HCT116 (cell line): ENCODE measurements at regions not wholly inside any gene's neighbourhood (a gene's known extent, or its start where the extent isn't known, plus 50 kb on each side); places are given as distances from the start of the nearest gene placed in this dataset.

ENCODE experiments used
- ATAC-seq: fragments of 200-7000 bp; cut with Tn5 transposase; 2 replicates; pipeline ENCODE4 v1.9.1; 2020; ENCODE audit warnings: mild to moderate bottlenecking, moderate library complexity
- BruUV-seq: library from RNA; stranded (reverse); fragments of 400-500 nt; replicated peaks from 2 replicates; lab custom pipeline; 2021; lab: Mats Ljungman, UMichigan
- CTCF ChIA-PET: fragments of 300-600 bp; sonication (Branson Sonifier 250); formaldehyde crosslinking; loops from one replicate; lab custom pipeline; 2021; ENCODE audit warnings: antibody characterized with exemption; lab: Charles Lee
- POLR2A ChIA-PET: fragments of 300-600, 350-600 bp; sonication (Branson Sonifier 250); formaldehyde crosslinking; loops from one replicate; lab custom pipeline; 2021; ENCODE audit warnings: antibody characterized with exemption; lab: Charles Lee
- RAD21 ChIA-PET, 2 experiments: fragments of 300-600 bp; sonication (Branson Sonifier 250); formaldehyde crosslinking; loops; one replicate each; lab custom pipeline; 2023; ENCODE audit warnings: low total read pairs in 2 of 2; ENCODE audit not compliant: uncharacterized antibody in 2 of 2, unreplicated experiment in 2 of 2, low non-redundant PET in 1 of 2; lab: Charles Lee
- DNase-seq: peaks from one replicate; pipeline ENCODE4 v3.0.0-alpha.2; 2010; ENCODE audit warnings: low read depth, low spot score
- H2AFZ ChIP-seq: fragments of 200-600 bp; shearing (Covaris generic), sonication (generic); 2 replicates; pipeline ENCODE4 v1.6.1; 2017; ENCODE audit warnings: low read depth, mixed run types, mixed read lengths, antibody characterized with exemption, low read length; ENCODE audit not compliant: poor library complexity, severe bottlenecking
- H3K27ac ChIP-seq: 2 replicates; pipeline ENCODE4 v1.5.1; 2012; ENCODE audit warnings: low read depth, low read length
- H3K27me3 ChIP-seq: fragments of 200-600 bp; sonication (generic); 2 replicates; pipeline ENCODE4 v1.6.1; 2016; ENCODE audit warnings: mixed run types, low read length, mixed read lengths; ENCODE audit not compliant: insufficient read depth
- H3K36me3 ChIP-seq, 2 experiments: fragments of 200-500 bp in 1 of 2; fragments of 200-600 bp in 1 of 2; sonication (Bioruptor generic) in 1 of 2; sonication (generic) in 1 of 2; 2 replicates each; pipeline versions ENCODE4 v1.5.1 to v1.6.1; 2014 to 2016; ENCODE audit warnings: low read length in 2 of 2, inconsistent platforms in 1 of 2, mixed read lengths in 1 of 2, mixed run types in 1 of 2; ENCODE audit not compliant: insufficient read depth in 2 of 2, control insufficient read depth in 1 of 2
- H3K4me1 ChIP-seq, 2 experiments: fragments of 200-600 bp in 1 of 2; sonication (generic) in 1 of 2; 2 replicates each; pipeline versions ENCODE4 v1.5.1 to v1.6.1; 2012 to 2017; ENCODE audit warnings: low read length in 2 of 2, inconsistent platforms in 1 of 2, mild to moderate bottlenecking in 1 of 2, mixed read lengths in 1 of 2, mixed run types in 1 of 2, moderate library complexity in 1 of 2; ENCODE audit not compliant: insufficient read depth in 2 of 2, control insufficient read depth in 1 of 2
- H3K4me2 ChIP-seq: fragments of 200-600 bp; sonication (generic); 2 replicates; pipeline ENCODE4 v1.6.1; 2017; ENCODE audit warnings: mixed run types, low read length, mixed read lengths
- H3K4me3 ChIP-seq, 2 experiments: fragments of 200-600 bp in 1 of 2; sonication (generic) in 1 of 2; replicated peaks in 1 of 2; 2 replicates each; pipeline ENCODE4 v1.5.1; 2011 to 2016; ENCODE audit warnings: low read length in 2 of 2, control low read depth in 1 of 2, low read depth in 1 of 2, mild to moderate bottlenecking in 1 of 2, mixed read lengths in 1 of 2, mixed run types in 1 of 2
- H3K79me2 ChIP-seq: fragments of 200-600 bp; sonication (generic); 2 replicates; pipeline ENCODE4 v1.6.1; 2017; ENCODE audit warnings: mild to moderate bottlenecking, mixed run types, low read length, moderate library complexity, mixed read lengths; ENCODE audit not compliant: insufficient read depth
- H3K9ac ChIP-seq: fragments of 200-600 bp; sonication (generic); 2 replicates; pipeline ENCODE4 v1.6.1; 2016; ENCODE audit warnings: low read length, mixed read lengths
- H3K9me2 ChIP-seq: fragments of 200-600 bp; sonication (generic), shearing (Covaris generic); 2 replicates; pipeline ENCODE4 v1.6.1; 2017; ENCODE audit warnings: mixed run types, mild to moderate bottlenecking, moderate library complexity; ENCODE audit not compliant: insufficient read depth
- H3K9me3 ChIP-seq, 2 experiments: fragments of 200-500 bp in 1 of 2; fragments of 200-600 bp in 1 of 2; sonication (Bioruptor generic) in 1 of 2; sonication (generic) in 1 of 2; 2 replicates each; pipeline ENCODE4 v1.6.1; 2014 to 2017; ENCODE audit warnings: low read length in 2 of 2, mixed read lengths in 2 of 2, inconsistent platforms in 1 of 2, low read depth in 1 of 2, mild to moderate bottlenecking in 1 of 2, mixed run types in 1 of 2, moderate library complexity in 1 of 2; ENCODE audit not compliant: control insufficient read depth in 1 of 2, insufficient read depth in 1 of 2
- H4K20me1 ChIP-seq: fragments of 200-600 bp; sonication (generic), shearing (Covaris generic); 2 replicates; pipeline ENCODE4 v1.6.1; 2017; ENCODE audit warnings: mixed run types, mild to moderate bottlenecking, moderate library complexity; ENCODE audit not compliant: insufficient read depth
- CBX3 ChIP-seq: IDR thresholded peaks from 2 replicates; pipeline ENCODE4 v1.6.1; 2012; ENCODE audit warnings: low read depth
- ELF1 ChIP-seq: IDR thresholded peaks from 2 replicates; pipeline ENCODE4 v1.6.1; 2012; ENCODE audit warnings: low read depth, borderline replicate concordance
- EZH2phosphoT487 ChIP-seq: fragments of 200-600 bp; IDR thresholded peaks from 2 replicates; pipeline ENCODE4 v1.6.1; 2018; ENCODE audit warnings: antibody characterized with exemption, borderline replicate concordance
- FOSL1 ChIP-seq: IDR thresholded peaks from 2 replicates; pipeline ENCODE4 v1.6.1; 2012; ENCODE audit warnings: low read depth
- JUND ChIP-seq: IDR thresholded peaks from 2 replicates; pipeline ENCODE4 v1.6.1; 2012
- RAD21 ChIP-seq: IDR thresholded peaks from 2 replicates; pipeline ENCODE4 v1.6.1; 2012; ENCODE audit warnings: low read depth, mild to moderate bottlenecking
- SIN3A ChIP-seq: IDR thresholded peaks from 2 replicates; pipeline ENCODE4 v1.6.1; 2012; ENCODE audit warnings: low read depth
- SP1 ChIP-seq: IDR thresholded peaks from 2 replicates; pipeline ENCODE4 v1.6.1; 2012; ENCODE audit warnings: low read depth
- TCF7L2 ChIP-seq: IDR thresholded peaks from 2 replicates; pipeline ENCODE4 v1.7.0; 2011; ENCODE audit warnings: borderline replicate concordance, inconsistent platforms; ENCODE audit not compliant: insufficient read depth, insufficient read length; ENCODE audit errors: extremely low read depth
- intact Hi-C: fragments of 100-400 bp; cut with micrococcal nuclease; formaldehyde crosslinking; loops from 2 replicates; pipeline ENCODE4 v1.10.0; 2022
- TF ChIP-seq, protein P1 (sequence below): IDR thresholded peaks from 2 replicates; pipeline ENCODE4 v1.6.1; 2012
- TF ChIP-seq, protein P2 (sequence below): IDR thresholded peaks from 2 replicates; pipeline ENCODE4 v1.6.1; 2012; ENCODE audit warnings: low read depth
- TF ChIP-seq, protein P3 (sequence below): IDR thresholded peaks from 2 replicates; pipeline ENCODE4 v1.6.1; 2011; ENCODE audit warnings: mild to moderate bottlenecking, low read length, moderate library complexity; ENCODE audit not compliant: insufficient replicate concordance; ENCODE audit errors: extremely low read depth
- TF ChIP-seq, protein P4 (sequence below): IDR thresholded peaks from 2 replicates; pipeline ENCODE4 v1.6.1; 2012

DNA sequence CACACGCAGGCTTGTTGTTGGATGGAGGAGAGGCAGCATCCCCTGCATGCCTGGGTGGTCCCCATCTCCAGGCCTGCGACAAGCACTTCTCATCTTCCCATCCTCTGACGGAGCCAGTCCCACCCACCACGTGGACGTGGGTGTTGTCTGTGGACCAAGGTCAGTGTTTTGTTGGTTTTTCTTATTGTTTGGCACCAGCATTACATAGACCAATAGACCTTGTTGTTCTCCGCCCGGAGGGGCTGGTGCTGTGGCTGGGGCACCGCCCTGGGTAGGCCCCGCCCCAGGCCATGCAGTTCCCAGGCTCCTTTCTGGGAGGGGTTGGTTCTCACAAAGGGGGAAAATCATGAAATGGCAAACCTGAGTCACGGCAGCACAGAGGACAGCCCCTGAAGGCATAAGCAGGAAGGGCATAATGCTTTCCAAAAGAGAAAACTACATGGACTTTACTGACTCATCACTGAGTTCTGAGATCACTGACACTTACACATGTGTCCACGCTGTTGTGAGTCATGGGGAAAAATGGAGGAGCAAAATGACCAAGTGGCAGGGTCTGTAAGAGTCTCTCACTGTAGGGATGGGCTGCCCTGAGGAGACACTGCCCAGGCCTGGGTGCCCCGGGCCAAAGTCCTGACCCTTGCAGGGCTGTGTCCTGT, 90.8 kb downstream of the THBS2 start:
- H3K4me2 ChIP-seq, result peak overlapping the region; percentile 68
- H2AFZ ChIP-seq, result peak overlapping the region; percentile 88
- BruUV-seq, result no TSS peak

DNA sequence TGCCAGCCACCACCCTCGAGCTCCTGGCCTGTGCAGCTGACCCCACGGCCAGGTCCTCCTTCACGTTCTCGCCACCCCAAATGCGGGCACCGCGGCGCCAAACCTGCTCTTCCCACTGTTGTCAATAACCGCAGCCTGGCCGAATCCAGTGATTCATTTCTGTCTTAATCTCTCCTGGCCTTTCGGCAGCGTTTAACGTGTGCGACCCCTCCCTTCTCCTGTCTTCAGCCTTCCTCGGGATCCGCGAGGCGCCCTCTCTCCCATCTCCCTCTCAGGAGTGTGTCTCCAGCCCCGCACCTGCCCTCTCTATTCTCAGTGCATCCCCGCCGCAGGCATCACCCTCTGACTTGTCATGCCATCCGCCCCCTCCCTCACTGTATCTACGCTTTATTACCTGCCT, 91.4 kb downstream of the THBS2 start:
- H3K9ac ChIP-seq, result no peak overlapping the region; the same call in 1 of the 2 replicates
- H3K27ac ChIP-seq, result no peak overlapping the region; the same call in 1 of the 2 replicates
- H3K27me3 ChIP-seq, result no peaks in the 10 kb centered on the region
- ATAC-seq, result no peak
- H3K4me1 ChIP-seq, result peaks cover 5 to 27% of the 10 kb centered on the region in 2 experiments; a peak in 3 of 4 replicates
- ChIA-PET RAD21 (no interaction called here), POLR2A (no interaction called here), CTCF (no interaction called here)
- TF ChIP-seq FOSL1 (no peak), ELF1 (no peak), TCF7L2 (no peak)
- TF ChIP-seq, protein P1, sequence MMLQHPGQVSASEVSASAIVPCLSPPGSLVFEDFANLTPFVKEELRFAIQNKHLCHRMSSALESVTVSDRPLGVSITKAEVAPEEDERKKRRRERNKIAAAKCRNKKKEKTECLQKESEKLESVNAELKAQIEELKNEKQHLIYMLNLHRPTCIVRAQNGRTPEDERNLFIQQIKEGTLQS, result no peak
- TF ChIP-seq, protein P2, sequence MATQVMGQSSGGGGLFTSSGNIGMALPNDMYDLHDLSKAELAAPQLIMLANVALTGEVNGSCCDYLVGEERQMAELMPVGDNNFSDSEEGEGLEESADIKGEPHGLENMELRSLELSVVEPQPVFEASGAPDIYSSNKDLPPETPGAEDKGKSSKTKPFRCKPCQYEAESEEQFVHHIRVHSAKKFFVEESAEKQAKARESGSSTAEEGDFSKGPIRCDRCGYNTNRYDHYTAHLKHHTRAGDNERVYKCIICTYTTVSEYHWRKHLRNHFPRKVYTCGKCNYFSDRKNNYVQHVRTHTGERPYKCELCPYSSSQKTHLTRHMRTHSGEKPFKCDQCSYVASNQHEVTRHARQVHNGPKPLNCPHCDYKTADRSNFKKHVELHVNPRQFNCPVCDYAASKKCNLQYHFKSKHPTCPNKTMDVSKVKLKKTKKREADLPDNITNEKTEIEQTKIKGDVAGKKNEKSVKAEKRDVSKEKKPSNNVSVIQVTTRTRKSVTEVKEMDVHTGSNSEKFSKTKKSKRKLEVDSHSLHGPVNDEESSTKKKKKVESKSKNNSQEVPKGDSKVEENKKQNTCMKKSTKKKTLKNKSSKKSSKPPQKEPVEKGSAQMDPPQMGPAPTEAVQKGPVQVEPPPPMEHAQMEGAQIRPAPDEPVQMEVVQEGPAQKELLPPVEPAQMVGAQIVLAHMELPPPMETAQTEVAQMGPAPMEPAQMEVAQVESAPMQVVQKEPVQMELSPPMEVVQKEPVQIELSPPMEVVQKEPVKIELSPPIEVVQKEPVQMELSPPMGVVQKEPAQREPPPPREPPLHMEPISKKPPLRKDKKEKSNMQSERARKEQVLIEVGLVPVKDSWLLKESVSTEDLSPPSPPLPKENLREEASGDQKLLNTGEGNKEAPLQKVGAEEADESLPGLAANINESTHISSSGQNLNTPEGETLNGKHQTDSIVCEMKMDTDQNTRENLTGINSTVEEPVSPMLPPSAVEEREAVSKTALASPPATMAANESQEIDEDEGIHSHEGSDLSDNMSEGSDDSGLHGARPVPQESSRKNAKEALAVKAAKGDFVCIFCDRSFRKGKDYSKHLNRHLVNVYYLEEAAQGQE, result no peak
- TF ChIP-seq, protein P3, sequence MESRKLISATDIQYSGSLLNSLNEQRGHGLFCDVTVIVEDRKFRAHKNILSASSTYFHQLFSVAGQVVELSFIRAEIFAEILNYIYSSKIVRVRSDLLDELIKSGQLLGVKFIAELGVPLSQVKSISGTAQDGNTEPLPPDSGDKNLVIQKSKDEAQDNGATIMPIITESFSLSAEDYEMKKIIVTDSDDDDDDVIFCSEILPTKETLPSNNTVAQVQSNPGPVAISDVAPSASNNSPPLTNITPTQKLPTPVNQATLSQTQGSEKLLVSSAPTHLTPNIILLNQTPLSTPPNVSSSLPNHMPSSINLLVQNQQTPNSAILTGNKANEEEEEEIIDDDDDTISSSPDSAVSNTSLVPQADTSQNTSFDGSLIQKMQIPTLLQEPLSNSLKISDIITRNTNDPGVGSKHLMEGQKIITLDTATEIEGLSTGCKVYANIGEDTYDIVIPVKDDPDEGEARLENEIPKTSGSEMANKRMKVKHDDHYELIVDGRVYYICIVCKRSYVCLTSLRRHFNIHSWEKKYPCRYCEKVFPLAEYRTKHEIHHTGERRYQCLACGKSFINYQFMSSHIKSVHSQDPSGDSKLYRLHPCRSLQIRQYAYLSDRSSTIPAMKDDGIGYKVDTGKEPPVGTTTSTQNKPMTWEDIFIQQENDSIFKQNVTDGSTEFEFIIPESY, result no peak
- no peak overlapping the region for H2AFZ ChIP-seq
- BruUV-seq, result no TSS peak
- no peak overlapping the region for H3K4me2 ChIP-seq
- no peaks in the 10 kb centered on the region for H3K79me2 ChIP-seq
- no peaks in the 10 kb centered on the region for H3K9me2 ChIP-seq
- no peak for DNase-seq
- no peak overlapping the region for H3K4me3 ChIP-seq
- no peaks in the 10 kb centered on the region for H3K36me3 ChIP-seq
- H3K9me3 ChIP-seq, result no peaks in the 10 kb centered on the region
- no peaks in the 10 kb centered on the region for H4K20me1 ChIP-seq
- intact Hi-C loops, result no loop called here

More for the DNA sequence above, 90.8 kb downstream of the THBS2 start:
- intact Hi-C loops, result no loop called here
- TF ChIP-seq SP1, result peak; percentile 83
- TF ChIP-seq, protein P4, sequence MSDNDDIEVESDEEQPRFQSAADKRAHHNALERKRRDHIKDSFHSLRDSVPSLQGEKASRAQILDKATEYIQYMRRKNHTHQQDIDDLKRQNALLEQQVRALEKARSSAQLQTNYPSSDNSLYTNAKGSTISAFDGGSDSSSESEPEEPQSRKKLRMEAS, result peak; percentile 88
- peak; percentile 40; the same call in 1 of the 2 replicates for TF ChIP-seq SIN3A
- peak; percentile 91 for TF ChIP-seq JUND
- peak; percentile 88 for TF ChIP-seq FOSL1
- peak; percentile 18; the same call in 1 of the 2 replicates for TF ChIP-seq RAD21
- TF ChIP-seq CBX3, result peak; percentile 61; the same call in 1 of the 2 replicates
- no peak for TF ChIP-seq TCF7L2
- TF ChIP-seq, protein P1, result no peak
- no peak for TF ChIP-seq EZH2phosphoT487
- Histone ChIP-seq H3K4me1 (peaks cover 9 to 33% of the 10 kb centered on the region in 2 experiments; a peak in 3 of 4 replicates), H4K20me1 (no peaks in the 10 kb centered on the region), H3K9me3 (no peaks in the 10 kb centered on the region), H3K9ac (peak overlapping the region; percentile 38), H3K4me3 (peak overlapping the region in 1 of 2 experiments; percentile 32; a peak in 1 of 4 replicates), H3K36me3 (no peaks in the 10 kb centered on the region), H3K79me2 (no peaks in the 10 kb centered on the region), H3K27me3 (no peaks in the 10 kb centered on the region), H3K9me2 (no peaks in the 10 kb centered on the region), H3K27ac (no peak overlapping the region; the same call in 1 of the 2 replicates)
- DNase-seq (peak; percentile 74), ATAC-seq (peak; percentile 76)
- RAD21 ChIA-PET, result no interaction called here
- CTCF ChIA-PET, result no interaction called here
- POLR2A ChIA-PET, result no interaction called here
